ENCODE measurements at regions not wholly inside any gene's neighbourhood (a gene's known extent, or its start where the extent isn't known, plus 50 kb on each side); places are given as distances from the start of the nearest gene placed in this dataset.

DNA sequence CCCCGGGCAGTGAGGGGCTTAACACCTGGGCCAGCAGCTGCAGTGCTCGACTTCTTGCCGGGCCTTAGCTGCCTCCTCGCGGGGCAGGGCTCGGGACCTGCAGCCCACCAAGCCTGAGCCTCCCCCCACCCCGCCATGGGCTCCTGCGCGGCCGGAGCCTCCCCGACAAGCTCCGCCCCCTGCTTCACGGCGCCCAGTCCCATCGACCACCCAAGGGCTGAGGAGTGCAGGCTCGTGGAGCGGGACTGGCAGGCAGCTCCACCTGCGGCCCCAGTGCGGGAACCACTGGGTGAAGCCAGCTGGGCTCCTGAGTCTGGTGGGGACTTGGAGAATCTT is 67.8 kb upstream of the NR5A2 start:
- TF ChIP-seq, protein P1, sequence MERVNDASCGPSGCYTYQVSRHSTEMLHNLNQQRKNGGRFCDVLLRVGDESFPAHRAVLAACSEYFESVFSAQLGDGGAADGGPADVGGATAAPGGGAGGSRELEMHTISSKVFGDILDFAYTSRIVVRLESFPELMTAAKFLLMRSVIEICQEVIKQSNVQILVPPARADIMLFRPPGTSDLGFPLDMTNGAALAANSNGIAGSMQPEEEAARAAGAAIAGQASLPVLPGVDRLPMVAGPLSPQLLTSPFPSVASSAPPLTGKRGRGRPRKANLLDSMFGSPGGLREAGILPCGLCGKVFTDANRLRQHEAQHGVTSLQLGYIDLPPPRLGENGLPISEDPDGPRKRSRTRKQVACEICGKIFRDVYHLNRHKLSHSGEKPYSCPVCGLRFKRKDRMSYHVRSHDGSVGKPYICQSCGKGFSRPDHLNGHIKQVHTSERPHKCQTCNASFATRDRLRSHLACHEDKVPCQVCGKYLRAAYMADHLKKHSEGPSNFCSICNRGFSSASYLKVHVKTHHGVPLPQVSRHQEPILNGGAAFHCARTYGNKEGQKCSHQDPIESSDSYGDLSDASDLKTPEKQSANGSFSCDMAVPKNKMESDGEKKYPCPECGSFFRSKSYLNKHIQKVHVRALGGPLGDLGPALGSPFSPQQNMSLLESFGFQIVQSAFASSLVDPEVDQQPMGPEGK (tag by site-specific recombination; IDR thresholded peaks at IDR 0.05): no peak
- TF ChIP-seq, protein P2, sequence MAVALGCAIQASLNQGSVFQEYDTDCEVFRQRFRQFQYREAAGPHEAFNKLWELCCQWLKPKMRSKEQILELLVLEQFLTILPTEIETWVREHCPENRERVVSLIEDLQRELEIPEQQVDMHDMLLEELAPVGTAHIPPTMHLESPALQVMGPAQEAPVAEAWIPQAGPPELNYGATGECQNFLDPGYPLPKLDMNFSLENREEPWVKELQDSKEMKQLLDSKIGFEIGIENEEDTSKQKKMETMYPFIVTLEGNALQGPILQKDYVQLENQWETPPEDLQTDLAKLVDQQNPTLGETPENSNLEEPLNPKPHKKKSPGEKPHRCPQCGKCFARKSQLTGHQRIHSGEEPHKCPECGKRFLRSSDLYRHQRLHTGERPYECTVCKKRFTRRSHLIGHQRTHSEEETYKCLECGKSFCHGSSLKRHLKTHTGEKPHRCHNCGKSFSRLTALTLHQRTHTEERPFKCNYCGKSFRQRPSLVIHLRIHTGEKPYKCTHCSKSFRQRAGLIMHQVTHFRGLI (tag by site-specific recombination; IDR thresholded peaks at IDR 0.05): no peak
- TF ChIP-seq ZNF555 (tag by site-specific recombination; conservative IDR thresholded peaks at IDR 0.05): no peak
- TF ChIP-seq, protein P3, sequence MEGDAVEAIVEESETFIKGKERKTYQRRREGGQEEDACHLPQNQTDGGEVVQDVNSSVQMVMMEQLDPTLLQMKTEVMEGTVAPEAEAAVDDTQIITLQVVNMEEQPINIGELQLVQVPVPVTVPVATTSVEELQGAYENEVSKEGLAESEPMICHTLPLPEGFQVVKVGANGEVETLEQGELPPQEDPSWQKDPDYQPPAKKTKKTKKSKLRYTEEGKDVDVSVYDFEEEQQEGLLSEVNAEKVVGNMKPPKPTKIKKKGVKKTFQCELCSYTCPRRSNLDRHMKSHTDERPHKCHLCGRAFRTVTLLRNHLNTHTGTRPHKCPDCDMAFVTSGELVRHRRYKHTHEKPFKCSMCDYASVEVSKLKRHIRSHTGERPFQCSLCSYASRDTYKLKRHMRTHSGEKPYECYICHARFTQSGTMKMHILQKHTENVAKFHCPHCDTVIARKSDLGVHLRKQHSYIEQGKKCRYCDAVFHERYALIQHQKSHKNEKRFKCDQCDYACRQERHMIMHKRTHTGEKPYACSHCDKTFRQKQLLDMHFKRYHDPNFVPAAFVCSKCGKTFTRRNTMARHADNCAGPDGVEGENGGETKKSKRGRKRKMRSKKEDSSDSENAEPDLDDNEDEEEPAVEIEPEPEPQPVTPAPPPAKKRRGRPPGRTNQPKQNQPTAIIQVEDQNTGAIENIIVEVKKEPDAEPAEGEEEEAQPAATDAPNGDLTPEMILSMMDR (tag by site-specific recombination; IDR thresholded peaks at IDR 0.05): no peak
- TF ChIP-seq ZNF513 (tag by site-specific recombination; IDR thresholded peaks at IDR 0.05): no peak
- TF ChIP-seq MZF1 (tag by site-specific recombination; IDR thresholded peaks at IDR 0.05; ENCODE audit: borderline replicate concordance): no peak
- no peak for TF ChIP-seq ZNF768 (tag by site-specific recombination; IDR thresholded peaks at IDR 0.05)
- no peak for TF ChIP-seq ZNF560 (tag by site-specific recombination; IDR thresholded peaks at IDR 0.05; ENCODE audit: borderline replicate concordance)

Measured in HEK293 (cell line).